Loucy (cell line): ENCODE measurements at regions not wholly inside any gene's neighbourhood (a gene's known extent, or its start where the extent isn't known, plus 50 kb on each side); places are given as distances from the start of the nearest gene placed in this dataset.

Source experiments
- CTCF ChIP-seq: fragments of 200-600 bp; sonication (generic); conservative IDR thresholded peaks from 2 replicates; pipeline ENCODE4 v1.5.1; 2014; ENCODE audit warnings: mild to moderate bottlenecking, antibody characterized with exemption, low read length
- EZH2phosphoT487 ChIP-seq: fragments of 200-600 bp; IDR thresholded peaks from 2 replicates; pipeline ENCODE4 v1.6.1; 2018; ENCODE audit warnings: antibody characterized with exemption, mild to moderate bottlenecking, moderate library complexity, borderline replicate concordance

GRCh38 chr7:131015657-131015958, 281.6 kb upstream of the KLF14 start:
- no peak for TF ChIP-seq CTCF
- no peak for TF ChIP-seq EZH2phosphoT487
